ENCODE measurements at regions not wholly inside any gene's neighbourhood (a gene's known extent, or its start where the extent isn't known, plus 50 kb on each side); places are given as distances from the start of the nearest gene placed in this dataset.
"Not testable (repeated sequence)": the region's sequence is repeated elsewhere in the genome, so short reads cannot be mapped to it uniquely, and the experiment has no call there.

DNA sequence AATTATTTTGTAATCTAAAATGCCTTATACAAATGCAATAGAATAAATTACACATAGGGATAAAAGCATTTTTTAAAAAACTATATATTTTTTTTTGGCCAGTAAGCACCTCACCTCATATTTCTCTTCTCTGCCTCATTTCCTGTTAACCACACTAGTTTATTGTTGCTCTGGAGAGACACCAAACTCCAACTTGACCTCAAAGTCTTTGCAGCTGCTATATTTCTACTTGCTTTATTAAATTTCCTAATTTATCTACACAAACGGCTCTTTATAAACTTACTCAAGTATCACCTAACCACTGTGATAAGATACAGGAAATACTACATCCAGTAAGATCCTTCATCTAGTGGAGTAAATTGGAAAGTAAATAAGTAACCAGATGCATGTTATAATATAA, 622.3 kb downstream of the C12orf50 start:
- TF ChIP-seq, protein P1, sequence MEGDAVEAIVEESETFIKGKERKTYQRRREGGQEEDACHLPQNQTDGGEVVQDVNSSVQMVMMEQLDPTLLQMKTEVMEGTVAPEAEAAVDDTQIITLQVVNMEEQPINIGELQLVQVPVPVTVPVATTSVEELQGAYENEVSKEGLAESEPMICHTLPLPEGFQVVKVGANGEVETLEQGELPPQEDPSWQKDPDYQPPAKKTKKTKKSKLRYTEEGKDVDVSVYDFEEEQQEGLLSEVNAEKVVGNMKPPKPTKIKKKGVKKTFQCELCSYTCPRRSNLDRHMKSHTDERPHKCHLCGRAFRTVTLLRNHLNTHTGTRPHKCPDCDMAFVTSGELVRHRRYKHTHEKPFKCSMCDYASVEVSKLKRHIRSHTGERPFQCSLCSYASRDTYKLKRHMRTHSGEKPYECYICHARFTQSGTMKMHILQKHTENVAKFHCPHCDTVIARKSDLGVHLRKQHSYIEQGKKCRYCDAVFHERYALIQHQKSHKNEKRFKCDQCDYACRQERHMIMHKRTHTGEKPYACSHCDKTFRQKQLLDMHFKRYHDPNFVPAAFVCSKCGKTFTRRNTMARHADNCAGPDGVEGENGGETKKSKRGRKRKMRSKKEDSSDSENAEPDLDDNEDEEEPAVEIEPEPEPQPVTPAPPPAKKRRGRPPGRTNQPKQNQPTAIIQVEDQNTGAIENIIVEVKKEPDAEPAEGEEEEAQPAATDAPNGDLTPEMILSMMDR (IDR thresholded peaks at IDR 0.05; ENCODE audit: insufficient read depth, low read depth, low read length) = no peak
- Histone ChIP-seq H3K4me3 (ENCODE audit: low read depth, low read length) (no peak overlapping the region), H3K36me3 (ENCODE audit: control insufficient read depth, insufficient read depth, low read length) (no peaks in the 10 kb centered on the region), H3K27me3 (ENCODE audit: control insufficient read depth, insufficient read depth, low read length) (no peaks in the 10 kb centered on the region)
- POLR2A ChIA-PET = no interaction called here
- DNase-seq (ENCODE audit: low read depth) = no peak
- CTCF ChIA-PET = no interaction called here

DNA sequence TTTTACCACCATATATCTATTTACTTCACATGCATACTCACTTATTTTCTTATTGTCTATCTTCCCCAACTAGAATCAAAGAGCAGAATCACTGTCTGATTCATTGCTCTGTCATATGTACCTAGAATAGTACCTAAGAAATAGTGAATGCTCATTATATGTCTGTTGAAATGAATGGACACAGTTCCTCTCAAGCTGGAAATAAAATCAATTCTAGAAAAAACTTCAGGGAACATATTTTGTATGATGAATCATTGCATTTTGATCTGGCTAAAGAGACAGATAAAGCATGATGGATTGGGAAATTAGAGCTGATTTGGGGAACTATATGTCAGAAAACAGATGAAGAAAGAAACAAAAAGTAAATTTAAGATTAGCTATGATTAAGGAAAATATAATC, 623.3 kb downstream of the C12orf50 start:
- Histone ChIP-seq H3K27me3 (ENCODE audit: control insufficient read depth, insufficient read depth, low read length) (no peaks in the 10 kb centered on the region), H3K36me3 (ENCODE audit: control insufficient read depth, insufficient read depth, low read length) (no peaks in the 10 kb centered on the region), H3K4me3 (ENCODE audit: low read depth, low read length) (no peak overlapping the region)
- TF ChIP-seq, protein P1 (IDR thresholded peaks at IDR 0.05; ENCODE audit: insufficient read depth, low read depth, low read length) = no peak
- no peak for DNase-seq (ENCODE audit: low read depth)
- POLR2A ChIA-PET = no interaction called here
- CTCF ChIA-PET = no interaction called here

DNA sequence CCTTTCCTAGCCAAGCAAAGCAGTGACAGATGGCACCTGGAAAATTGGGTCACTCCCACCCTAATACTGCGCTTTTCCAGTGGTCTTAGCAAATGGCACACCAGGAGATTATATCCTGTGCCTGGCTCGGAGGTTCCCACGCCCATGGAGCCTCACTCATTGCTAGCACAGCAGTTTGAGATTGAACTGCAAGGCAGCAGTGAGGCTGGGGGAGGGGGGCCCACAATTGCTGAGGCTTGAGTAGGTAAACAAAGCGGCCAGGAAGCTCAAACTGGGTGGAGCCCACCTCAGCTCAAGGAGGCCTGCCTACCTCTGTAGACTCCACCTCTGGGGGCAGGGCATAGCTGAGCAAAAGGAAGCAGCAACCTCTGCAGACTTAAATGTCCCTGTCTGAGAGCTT, 635.0 kb downstream of the C12orf50 start:
- H3K4me3 ChIP-seq (ENCODE audit: low read depth, low read length); CTCF ChIA-PET; POLR2A ChIA-PET: not testable (repeated sequence)

DNA sequence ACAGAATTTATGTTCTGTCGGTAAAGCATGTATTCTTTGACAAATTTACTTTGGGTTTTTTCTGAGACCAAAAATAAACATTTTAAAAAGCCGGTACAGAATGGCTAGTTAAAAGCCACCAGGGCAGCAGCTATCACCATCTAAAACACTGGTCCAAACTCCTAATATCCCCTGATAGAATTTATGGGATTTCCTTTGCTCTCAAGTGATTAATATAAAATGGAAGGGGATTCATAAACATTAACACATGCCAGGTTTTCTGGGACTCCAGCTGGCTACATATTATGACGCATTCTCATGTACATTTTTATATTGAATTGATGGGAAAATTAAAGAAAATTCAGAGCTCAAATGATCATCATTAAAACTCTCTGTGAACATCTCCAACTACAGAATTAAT, 640.8 kb downstream of the C12orf50 start:
- no peaks in the 10 kb centered on the region for H3K27me3 ChIP-seq (ENCODE audit: control insufficient read depth, insufficient read depth, low read length)
- no peaks in the 10 kb centered on the region for H3K36me3 ChIP-seq (ENCODE audit: control insufficient read depth, insufficient read depth, low read length)
- no peak for DNase-seq (ENCODE audit: low read depth)
- POLR2A ChIA-PET = no interaction called here
- TF ChIP-seq, protein P1 (IDR thresholded peaks at IDR 0.05; ENCODE audit: insufficient read depth, low read depth, low read length) = no peak
- H3K4me3 ChIP-seq (ENCODE audit: low read depth, low read length) = no peak overlapping the region
- CTCF ChIA-PET = no interaction called here

More for the DNA sequence above, 635.0 kb downstream of the C12orf50 start:
- not testable (repeated sequence) for H3K36me3 ChIP-seq (ENCODE audit: control insufficient read depth, insufficient read depth, low read length); H3K27me3 ChIP-seq (ENCODE audit: control insufficient read depth, insufficient read depth, low read length); DNase-seq (ENCODE audit: low read depth)

DNA sequence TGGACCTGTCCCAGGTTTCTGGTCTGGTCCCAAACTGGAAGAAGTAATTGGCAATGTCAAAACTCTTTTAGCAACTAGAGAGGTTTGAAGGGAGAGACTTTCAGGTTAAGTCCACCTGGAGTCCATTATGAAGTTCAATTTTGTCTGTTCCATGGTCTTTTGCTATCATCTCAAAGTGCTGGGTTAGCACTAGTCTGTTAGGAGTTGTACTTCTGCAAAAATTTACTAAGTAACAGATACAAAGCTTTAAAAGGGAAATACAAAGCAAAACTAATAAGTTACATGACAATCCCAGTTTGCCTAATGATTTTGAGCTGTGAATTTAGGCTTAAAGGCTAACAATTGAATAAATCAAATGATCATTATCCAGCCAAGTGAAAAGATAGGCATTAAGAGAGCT, 643.9 kb downstream of the C12orf50 start:
- ChIA-PET CTCF (no interaction called here), POLR2A (no interaction called here)
- Histone ChIP-seq H3K4me3 (ENCODE audit: low read depth, low read length) (no peak overlapping the region), H3K27me3 (ENCODE audit: control insufficient read depth, insufficient read depth, low read length) (no peaks in the 10 kb centered on the region), H3K36me3 (ENCODE audit: control insufficient read depth, insufficient read depth, low read length) (no peaks in the 10 kb centered on the region)
- TF ChIP-seq, protein P1 (IDR thresholded peaks at IDR 0.05; ENCODE audit: insufficient read depth, low read depth, low read length) = no peak
- no peak for DNase-seq (ENCODE audit: low read depth)

DNA sequence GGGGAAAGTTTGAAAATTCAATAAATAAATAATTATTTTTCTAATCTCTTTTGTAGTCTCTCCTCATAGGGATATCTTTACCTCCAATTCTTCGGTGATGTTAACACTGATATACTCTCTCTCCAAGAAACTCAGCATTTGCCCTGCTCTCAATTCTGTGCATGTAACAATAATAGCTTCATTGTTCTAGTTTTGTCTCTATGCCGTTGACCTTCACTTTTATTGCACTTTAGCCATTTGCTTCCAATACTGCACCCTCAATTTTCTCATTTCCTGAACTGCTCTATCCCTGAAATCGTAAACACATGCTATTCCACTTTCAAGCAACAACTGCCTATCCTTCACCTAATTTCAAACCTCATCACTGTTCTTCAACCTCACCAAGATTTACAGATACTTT, 645.0 kb downstream of the C12orf50 start:
- no peaks in the 10 kb centered on the region for H3K27me3 ChIP-seq (ENCODE audit: control insufficient read depth, insufficient read depth, low read length)
- POLR2A ChIA-PET = no interaction called here

More for the DNA sequence above, 645.0 kb downstream of the C12orf50 start:
- Histone ChIP-seq H3K4me3 (ENCODE audit: low read depth, low read length) (no peak overlapping the region), H3K36me3 (ENCODE audit: control insufficient read depth, insufficient read depth, low read length) (no peaks in the 10 kb centered on the region)
- TF ChIP-seq, protein P1 (IDR thresholded peaks at IDR 0.05; ENCODE audit: insufficient read depth, low read depth, low read length) = no peak
- CTCF ChIA-PET = no interaction called here
- DNase-seq (ENCODE audit: low read depth) = no peak
